GM18507 (cell line): ENCODE measurements at regions not wholly inside any gene's neighbourhood (a gene's known extent, or its start where the extent isn't known, plus 50 kb on each side); places are given as distances from the start of the nearest gene placed in this dataset.
A peak's percentile ranks its signal among the peaks of the same experiment; 100 is the strongest.

Experiments
- DNase-seq: peaks from one replicate; pipeline ENCODE4 v3.0.0; 2011; ENCODE audit warnings: low read depth; ENCODE audit not compliant: insufficient read length; ENCODE audit errors: extremely low spot score
- FAIRE-seq: peaks from 2 replicates; lab custom pipeline; 2011; peaks lifted over from hg19 to GRCh38; lab: Jason Lieb, UNC

DNA sequence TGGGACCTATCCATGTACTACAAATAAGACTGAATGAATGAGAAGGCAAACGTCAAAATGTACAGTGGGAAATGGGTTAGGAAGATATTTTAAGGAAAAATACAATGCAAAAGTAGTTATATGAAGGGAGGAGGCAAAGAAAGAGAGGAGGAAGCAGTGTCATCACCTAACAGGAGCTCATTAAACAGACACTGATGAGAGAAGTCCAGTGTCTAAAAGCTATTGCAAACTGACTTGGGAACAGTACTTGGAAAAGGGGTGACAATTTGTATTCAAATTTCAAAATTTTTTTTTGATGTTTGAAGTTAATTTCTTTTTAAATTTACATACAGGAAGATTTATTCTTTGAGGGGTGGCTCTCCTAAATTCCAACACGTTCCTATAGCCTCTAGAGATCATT is 143.5 kb upstream of the NOX3 start:
- FAIRE-seq (no peak), DNase-seq (no peak)

DNA sequence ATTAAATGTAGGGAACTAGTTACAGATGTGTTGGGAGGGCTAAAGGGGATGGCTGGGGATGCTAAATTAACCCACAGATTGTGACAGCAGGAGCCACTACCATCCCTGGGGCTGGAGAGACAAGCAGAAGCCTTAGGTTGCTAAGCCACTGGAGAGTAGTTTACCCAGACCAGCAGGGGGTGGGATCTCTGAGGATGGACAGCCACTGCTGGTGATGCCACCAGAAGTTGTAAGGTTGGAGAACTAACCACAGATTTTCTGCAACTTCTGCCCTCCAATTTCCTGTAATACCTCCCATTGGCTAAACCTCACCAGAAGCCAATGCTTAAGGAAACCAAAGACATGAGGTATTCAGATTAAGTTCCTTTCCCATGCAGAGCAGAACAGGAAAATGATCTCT is 139.6 kb upstream of the NOX3 start:
- DNase-seq (no peak), FAIRE-seq (no peak)

DNA sequence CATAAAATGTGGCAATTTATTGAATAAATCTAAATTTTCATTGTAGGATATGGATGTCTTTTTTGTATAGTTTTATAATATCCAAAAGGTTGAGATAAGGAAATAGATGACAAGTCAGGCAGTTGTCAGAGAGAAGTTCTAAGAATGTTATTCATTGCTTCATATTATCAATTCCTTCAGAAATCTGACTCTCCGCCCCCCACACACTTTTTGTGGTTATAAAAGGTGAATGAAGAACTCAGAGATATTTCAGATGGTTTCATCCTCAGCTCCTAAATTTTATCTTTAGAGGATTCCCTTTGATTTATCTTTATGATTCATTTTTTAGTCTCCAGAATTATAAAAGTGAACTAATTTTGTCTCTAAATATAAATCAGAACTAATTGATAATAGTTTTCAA is 136.1 kb upstream of the NOX3 start:
- no peak for FAIRE-seq
- no peak for DNase-seq

DNA sequence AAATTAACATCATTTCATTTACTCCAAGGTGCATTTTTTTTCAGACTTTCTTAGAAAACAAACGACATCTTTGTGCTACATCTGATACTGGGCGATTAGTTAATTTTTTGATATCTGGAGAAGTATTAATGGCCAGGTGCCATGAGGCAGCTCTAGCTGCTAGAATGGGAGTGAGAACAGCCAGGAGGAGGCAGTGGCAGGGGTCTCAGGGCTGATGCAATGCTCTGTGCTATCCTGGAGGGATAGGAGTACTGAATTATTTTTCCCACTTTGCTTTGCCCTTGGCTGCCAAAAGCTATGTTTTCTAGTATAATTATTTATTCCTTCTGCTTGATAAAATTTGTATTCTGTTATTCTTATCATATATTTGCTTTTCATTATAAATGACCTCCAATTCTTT is 133.6 kb upstream of the NOX3 start:
- FAIRE-seq (no peak), DNase-seq (no peak)

DNA sequence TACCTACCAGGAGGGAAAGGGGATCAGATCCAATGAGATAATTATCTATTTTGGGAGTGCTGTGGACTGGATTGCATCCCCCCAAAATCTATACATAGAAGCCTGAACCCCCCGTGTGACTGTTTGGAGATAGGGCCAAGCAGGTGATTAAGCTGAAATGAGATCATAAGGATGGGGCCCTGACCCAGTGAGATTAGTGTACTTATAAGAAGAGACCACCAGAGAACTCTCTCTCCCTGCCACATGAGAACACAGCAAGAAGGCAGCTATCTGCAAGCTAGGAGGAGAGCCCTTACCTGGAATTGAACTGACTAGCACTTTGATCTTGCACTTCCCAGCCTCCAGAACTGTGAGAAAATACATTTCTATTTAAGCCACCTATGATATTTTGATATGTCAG is 132.2 kb upstream of the NOX3 start:
- FAIRE-seq (no peak), DNase-seq (no peak)

DNA sequence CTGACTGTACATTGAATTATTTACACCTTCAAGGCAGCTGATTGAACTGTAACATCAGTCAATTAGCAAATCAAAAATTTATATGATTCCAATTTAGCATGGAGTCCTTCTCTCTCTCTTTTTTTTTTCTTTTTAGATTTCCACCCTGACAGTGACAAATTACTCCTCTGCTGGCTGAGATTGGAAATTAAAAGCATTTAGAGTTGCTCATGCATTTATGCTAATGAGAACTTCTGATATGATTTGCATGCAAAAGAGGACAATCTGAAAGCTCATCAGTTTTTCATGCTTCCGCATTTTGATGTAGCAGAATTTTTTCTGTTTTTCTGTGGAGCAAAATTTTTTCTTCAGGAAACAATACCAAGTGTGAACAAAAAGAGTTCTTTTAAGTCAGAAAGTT is 130.5 kb upstream of the NOX3 start:
- FAIRE-seq, result no peak
- no peak for DNase-seq

DNA sequence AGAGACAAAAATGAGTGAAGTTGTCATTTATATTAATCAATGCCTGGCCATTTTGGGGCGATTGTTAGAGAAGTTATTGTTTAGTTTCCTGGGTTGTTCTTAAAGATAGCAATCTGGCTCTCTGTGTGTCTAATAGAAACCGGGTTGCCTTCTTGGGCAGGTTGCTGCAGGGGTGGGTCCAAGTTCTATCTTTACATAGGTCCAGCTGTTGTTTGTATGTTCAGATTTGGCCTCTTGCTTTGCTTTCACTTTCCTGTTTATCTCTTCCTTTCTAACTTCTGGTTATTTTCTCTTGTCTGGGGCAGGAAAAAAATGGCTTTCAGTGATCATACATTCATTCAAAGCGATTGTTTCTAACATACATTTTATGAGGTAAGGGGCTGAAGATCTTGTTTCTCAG is 128.4 kb upstream of the NOX3 start:
- FAIRE-seq, result peak; percentile 18
- DNase-seq, result no peak

DNA sequence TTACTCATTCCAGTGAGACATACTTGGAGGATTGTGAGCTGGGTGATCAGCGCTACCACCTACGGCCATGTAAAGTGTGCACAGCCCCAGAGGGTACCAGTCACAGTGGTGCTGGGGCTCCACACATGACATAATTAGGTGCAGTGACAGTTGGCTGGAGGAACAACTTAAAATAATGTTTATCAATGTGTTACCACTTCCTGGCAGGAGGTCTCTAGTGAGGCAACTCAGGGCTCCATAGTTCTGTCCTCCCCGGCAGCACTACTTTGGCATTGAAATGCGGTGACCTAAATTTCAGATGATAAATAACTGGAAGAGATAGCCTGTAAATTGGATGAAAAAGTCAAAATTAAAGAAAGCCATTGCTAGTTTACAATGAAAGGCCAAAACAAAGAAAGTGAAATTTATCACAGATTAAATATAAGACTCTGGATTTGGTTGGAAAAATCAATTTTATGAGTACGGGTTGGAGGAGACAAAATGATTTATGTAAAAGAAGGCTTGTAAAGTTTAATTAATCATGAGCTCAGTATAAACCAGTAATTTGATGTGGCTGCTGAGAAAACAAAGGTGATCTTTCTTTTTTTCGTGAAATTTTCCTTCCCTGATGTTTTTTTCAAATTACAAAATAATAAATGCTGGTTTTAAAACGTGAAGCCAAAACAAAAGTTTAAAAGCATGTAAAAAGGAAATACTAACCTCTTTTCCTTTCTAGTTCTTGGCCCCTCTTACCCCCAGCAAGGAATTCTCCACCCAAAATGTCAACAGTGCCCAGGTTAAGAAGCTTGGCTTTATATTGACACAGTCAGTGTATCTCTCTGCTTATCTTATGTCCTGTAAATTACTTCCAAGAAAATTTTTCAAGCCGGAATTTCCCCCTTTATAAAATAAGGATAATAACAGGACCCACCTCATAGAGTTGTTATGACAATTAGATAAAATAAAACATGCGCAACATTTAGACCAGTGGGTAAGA is 126.7 kb upstream of the NOX3 start:
- DNase-seq (no peak), FAIRE-seq (no peak)

DNA sequence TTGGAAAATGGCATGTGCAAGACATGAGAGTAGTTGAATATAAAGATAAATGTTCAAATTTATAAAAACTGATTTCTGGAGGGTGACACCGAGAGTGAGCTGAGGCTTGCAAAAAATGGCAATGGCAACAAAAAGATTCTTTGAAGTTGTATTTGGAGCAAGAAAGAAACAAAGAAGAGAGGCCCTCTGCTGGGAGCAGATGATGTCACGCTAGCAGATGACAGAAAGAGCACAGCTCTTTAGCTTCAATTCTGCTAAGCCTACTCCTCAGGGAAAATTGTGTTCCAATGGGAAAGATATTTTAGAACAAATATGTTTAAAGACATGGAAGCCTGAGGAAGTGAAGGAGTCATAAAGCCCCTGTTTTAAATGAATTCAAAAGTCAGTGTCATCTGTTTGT is 125.3 kb upstream of the NOX3 start:
- FAIRE-seq (no peak), DNase-seq (no peak)

DNA sequence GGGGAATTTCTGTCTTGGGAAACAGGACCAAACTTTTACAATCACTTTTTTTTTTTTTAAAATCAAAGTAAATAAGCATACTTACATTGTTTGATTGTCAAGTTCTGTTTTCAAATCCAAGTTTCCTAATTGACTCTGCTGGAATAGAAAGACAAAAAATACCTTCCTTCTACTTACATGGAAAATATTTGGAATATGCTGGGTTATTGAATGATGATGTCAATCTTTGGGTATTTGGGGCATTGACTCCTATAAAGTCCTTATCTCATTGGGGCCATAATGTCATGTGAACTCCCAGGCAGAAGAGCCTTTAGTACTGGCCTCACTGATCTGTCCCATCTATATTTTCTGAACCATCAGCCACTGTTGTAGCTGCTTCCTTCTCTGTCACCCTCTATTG is 122.6 kb upstream of the NOX3 start:
- FAIRE-seq (no peak), DNase-seq (no peak)

DNA sequence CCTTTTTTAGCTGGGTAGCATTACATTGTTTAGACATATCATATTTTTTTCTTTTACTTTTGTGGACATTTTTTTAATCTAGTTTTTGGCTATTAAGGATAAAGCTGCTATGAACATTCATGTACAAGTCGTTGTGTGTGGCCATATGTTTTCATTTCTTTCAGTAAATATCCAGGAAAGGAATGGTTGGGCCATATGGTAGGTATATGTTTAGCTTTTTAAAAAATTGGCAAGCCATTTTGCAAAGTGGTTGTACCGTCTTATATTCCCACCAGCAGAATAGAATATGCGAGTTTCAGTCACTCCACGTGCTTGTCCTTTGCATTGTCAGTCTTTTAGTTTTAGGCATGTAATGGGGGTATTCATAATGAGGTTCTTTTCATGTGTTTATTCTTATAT is 106.3 kb upstream of the NOX3 start:
- DNase-seq, result no peak
- FAIRE-seq, result no peak

DNA sequence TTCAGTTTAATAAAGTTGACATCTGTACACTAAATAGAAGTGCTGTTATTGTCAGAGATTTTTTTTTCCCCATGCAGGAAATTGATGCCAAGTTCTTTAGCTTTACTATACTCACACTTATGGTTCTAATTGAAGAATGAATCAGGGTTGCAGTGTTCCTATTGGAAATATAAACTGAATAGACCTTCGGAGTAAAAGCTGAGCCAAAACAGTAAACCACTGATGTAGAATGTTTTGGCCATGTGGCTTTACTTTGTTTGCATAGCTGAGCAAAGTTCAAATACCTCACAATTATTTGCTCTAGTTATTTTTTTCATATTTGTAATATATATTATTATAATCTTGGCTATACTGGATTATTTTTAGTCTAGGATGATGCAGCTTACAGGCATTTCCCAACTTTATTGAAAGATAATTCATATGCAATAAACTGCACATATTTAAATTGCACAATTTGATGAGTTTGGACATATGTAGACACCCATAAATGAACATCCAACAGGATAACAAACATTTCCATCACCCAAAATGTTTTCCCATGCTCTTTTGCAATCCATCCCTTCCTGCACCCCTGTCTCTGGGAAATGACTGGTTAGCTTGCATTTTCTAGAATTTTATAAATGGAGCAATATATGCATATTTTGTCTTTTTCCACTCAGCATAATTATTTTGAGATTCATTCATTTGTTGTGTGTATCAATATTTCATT is 105.8 kb upstream of the NOX3 start:
- FAIRE-seq, result no peak
- no peak for DNase-seq

DNA sequence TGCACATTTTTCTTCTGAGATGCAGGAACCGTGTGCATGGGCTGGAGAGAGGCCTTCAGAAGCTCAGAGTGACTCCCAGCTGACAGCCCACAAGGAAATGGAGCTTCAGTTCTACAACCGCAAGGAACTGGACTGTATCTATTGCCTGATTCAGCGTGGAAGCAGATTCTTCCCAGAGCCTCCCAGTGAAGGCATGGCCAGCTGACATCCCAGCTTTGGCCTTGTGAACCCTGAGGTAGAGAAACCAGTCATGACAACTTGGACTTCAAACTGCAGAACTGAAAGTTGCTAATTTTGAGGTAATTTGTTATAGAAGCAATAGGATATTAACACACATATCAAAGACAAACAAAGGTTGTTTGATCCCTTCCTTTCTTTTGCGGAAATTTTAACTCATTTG is 94.3 kb upstream of the NOX3 start:
- no peak for DNase-seq
- FAIRE-seq, result no peak

DNA sequence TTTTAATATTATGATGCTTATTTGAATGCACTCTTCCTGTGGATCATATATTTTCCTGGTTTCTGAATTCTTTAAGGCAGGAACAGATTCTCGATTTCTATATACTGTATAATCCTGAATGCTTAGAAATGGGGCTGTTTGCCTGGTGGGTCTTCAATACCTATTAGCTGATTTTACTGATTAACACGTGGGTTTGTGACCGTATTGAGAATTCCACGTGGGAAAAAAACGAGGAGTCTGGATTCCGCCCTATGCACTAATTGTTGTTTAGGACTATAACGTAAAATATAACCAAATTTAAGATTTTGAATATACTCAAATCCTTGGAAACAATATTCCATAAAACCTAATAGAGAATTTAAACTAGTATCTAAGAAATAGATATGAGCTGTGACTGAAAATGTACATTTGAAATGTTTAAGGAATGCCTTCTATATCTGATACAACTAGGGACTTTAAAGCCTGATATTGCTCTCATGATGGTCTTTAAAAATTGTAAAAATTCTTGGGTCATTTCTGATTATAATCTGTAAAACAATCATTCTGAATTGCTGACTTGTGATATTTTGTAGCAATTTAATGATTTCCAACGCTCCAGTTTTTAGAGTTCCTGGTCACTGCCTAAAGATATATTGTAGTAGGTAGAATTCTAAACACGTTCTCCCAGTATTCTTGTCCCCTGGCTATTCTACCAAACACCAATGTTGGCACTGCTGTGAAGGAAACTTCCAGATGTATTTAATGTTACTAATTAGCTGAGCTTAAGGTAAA is 93.6 kb upstream of the NOX3 start:
- no peak for FAIRE-seq
- no peak for DNase-seq

DNA sequence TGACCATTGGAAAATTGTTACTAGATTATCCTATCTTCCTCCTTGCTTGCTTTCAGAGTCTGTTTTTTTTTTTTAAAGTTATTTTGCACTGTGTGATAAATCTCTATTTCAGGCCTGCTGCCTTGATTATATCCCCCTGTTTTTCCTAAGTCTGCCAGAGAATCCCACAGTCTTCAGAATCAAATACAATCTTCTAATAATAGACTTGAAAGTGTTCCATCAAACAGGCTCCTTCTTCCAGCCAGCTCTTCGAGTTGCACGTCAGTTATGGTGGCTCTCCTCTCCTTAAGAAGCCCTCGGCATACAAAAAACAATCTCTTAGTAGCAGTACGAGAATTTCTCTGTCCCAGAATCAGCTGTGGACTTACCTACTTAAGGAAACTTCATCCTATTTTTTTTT is 92.9 kb upstream of the NOX3 start:
- FAIRE-seq (no peak), DNase-seq (no peak)

DNA sequence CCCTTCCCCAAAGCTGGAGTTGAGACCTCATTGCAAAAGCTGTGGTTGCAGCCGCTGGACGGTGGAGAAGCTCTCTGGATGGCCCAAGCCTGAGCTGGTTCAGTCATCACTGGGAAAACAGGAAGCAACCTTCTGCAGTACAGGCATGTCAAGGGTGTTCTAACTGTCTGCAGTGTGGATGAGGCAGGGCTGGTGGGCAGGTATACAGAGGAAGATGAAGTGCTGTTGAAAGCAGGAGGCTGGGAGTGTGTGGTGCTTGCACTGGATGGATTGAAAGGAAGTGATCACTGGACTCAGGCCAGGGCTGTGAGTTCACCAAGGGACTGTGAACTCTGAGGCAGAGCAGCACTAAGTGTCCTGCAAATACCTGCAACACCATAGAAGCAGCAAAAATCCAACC is 89.0 kb upstream of the NOX3 start:
- FAIRE-seq, result no peak
- DNase-seq, result no peak

DNA sequence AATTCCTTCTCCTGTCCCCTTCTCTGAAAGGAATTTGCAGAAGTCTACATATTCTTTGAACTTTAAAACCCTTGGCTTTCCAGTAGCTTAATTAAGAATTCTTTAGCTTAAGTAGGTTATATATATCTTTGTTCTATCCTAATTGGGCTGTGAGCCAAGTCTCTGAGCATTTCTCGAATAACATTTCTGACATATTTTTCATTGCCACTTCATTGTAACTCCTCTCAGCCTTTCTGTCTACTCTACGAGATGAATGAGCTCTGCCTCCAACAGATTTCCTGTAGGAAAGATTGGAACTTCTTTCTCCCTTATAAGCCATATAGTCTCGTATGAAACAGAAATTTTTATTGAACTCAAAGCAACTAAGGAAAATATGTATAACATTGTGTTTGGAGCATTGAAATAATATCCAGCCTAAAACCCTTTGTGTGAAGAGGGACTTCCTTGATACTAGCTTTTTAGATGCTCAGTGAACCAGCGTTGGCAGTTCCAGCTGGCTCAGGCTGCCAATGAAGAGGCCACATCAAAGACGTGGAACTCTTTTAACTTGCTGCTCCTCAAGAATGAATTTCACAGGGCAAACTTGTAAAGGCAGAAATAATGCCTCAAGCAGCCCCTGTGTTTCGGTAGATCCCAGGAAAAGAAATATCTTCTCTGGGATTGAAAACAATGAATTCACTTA is 87.7 kb upstream of the NOX3 start:
- DNase-seq (no peak), FAIRE-seq (no peak)

DNA sequence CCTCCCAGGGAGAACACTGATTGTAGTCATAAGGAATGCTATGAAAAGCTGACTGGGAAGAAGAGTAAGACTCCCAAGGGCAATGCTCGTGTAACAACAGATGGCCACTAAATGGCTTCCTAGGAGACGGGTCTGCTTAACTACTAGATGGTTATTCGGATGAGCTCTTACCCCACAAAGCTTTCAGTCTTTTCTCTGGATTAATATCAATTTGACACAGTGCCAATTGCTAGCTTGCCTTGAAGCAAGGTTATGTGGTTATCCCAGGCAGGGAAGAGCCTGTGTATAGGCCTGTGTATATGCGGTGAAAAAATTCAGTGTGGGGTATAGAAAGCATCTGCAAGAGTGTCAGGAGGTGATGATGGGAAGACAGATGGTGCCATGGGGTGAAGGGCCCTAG is 86.4 kb upstream of the NOX3 start:
- FAIRE-seq (no peak), DNase-seq (no peak)

DNA sequence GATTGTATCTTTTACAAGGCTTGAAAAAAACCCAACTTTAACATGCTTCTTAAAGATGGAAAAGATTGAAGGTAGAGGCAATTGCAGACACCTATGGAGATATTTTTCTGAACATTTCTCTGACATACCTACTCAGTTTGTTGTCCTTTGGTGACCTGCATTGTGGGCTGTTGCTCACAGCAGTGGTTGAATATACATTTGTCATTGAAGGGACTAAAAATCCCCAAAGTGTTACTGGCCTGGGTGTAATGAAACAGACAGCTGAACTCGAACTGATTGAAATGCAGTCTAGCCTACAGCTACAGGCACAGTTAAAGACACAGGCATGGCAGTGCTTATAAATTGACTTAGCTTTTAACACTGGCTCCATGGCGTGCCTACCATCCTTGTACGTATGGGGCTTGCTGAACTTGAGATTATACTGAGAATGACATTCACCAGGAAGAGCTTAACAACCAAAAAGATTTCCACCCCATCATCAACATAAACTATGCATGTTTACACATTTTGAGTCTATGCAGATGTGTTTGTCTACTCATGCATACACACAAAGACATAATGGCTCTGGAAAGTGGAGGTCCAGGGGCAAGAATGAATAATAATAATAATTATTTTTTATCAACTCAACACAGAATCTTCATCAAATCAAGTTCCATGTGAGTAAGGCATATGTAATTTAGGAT is 83.2 kb upstream of the NOX3 start:
- DNase-seq (no peak), FAIRE-seq (no peak)
